Body of pancreas (tissue), 4 donors: ENCODE measurements at regions not wholly inside any gene's neighbourhood (a gene's known extent, or its start where the extent isn't known, plus 50 kb on each side); places are given as distances from the start of the nearest gene placed in this dataset.

Source experiments
- ATAC-seq: fragments of 150-250 bp; one replicate; pipeline ENCODE4 v1.9.1; 2016
- DNase-seq, 4 donors: peaks; one replicate each; pipeline ENCODE4 v3.0.0-alpha.2; 2019
- H3K27ac ChIP-seq, 4 donors: fragments of 200-600 bp; sonication (generic); 1 replicate in 3 of 4; 2 replicates in 1 of 4; pipeline versions ENCODE4 v1.5.1 to v1.6.1; 2016 to 2019; ENCODE audit warnings: mild to moderate bottlenecking in 1 of 4, mixed read lengths in 1 of 4, moderate library complexity in 1 of 4
- H3K27me3 ChIP-seq, 2 donors: fragments of 200-600 bp; sonication (generic); one replicate each; pipeline ENCODE4 v1.6.0; 2016; ENCODE audit warnings: mild to moderate bottlenecking in 1 of 2
- H3K36me3 ChIP-seq, 2 donors: fragments of 200-600 bp; sonication (generic); replicated peaks in 1 of 2; 2 replicates each; pipeline ENCODE4 v1.5.1; 2016; ENCODE audit warnings: low read depth in 2 of 2; ENCODE audit not compliant: insufficient read depth in 1 of 2
- H3K4me1 ChIP-seq: fragments of 200-600 bp; sonication (generic); one replicate; pipeline ENCODE4 v1.6.0; 2016
- H3K4me3 ChIP-seq, 2 donors: fragments of 200-600 bp; sonication (generic); 1 replicate in 1 of 2; 2 replicates in 1 of 2; pipeline ENCODE4 v1.5.1; 2016 to 2019
- H3K9me3 ChIP-seq, 3 donors: fragments of 200-600 bp; sonication (generic); 1 replicate in 2 of 3; 2 replicates in 1 of 3; pipeline ENCODE4 v1.5.1; 2016
- POLR2A ChIP-seq, 3 donors: fragments of 450-650 bp; IDR thresholded peaks; one replicate each; pipeline ENCODE4 v1.6.1; 2016; ENCODE audit warnings: antibody characterized with exemption in 3 of 3, mild to moderate bottlenecking in 2 of 3
- WGBS, 2 donors: methylation state at CpG; one replicate each; pipeline ENCODE4 v1.1.5; 2017; 5-methylcytosine and 5-hydroxymethylcytosine counted together
- intact Hi-C: fragments of 100-400 bp; cut with DNase I; formaldehyde crosslinking; loops from one replicate; pipeline ENCODE4 v1.15.1; 2023
- TF ChIP-seq, protein P1 (sequence below), 7 experiments: fragments of 450-650 bp in 4 of 7; fragments of 200-600 bp in 3 of 7; sonication (generic) in 3 of 7; IDR thresholded peaks; one replicate each; pipeline ENCODE4 v1.5.1; 2016 to 2019; ENCODE audit warnings: antibody characterized with exemption in 7 of 7

DNA sequence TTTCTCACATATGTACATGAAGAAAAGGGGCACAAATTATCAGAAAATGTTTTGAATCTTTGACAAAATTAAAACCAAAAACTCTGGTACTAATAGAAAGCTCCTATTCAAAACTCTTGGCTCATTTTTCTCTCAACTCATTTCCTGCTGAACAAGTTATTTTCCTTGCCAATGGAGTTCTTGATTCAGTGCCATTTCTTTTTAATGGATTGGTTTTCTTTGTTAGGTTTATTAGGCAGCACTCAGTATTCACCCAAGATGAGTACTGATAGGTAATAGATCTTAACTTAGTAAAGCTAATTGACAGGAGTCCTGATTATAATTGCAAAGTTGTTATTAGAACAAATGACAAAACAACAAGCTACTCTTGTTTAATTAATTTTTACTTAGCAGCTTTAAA lies 279.4 kb upstream of the PDGFD start:
- Histone ChIP-seq H3K4me1 (peaks cover 6% of the 10 kb centered on the region), H3K27me3 (no peaks in the 10 kb centered on the region), H3K36me3 (no peaks in the 10 kb centered on the region), H3K27ac (peak overlapping the region in 1 of 4 donors; percentile 41), H3K4me3 (no peak overlapping the region), H3K9me3 (no peaks in the 10 kb centered on the region)
- ATAC-seq (peak; percentile 64), DNase-seq (no peak)
- TF ChIP-seq, protein P1, sequence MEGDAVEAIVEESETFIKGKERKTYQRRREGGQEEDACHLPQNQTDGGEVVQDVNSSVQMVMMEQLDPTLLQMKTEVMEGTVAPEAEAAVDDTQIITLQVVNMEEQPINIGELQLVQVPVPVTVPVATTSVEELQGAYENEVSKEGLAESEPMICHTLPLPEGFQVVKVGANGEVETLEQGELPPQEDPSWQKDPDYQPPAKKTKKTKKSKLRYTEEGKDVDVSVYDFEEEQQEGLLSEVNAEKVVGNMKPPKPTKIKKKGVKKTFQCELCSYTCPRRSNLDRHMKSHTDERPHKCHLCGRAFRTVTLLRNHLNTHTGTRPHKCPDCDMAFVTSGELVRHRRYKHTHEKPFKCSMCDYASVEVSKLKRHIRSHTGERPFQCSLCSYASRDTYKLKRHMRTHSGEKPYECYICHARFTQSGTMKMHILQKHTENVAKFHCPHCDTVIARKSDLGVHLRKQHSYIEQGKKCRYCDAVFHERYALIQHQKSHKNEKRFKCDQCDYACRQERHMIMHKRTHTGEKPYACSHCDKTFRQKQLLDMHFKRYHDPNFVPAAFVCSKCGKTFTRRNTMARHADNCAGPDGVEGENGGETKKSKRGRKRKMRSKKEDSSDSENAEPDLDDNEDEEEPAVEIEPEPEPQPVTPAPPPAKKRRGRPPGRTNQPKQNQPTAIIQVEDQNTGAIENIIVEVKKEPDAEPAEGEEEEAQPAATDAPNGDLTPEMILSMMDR (IDR thresholded peaks at IDR 0.05): no peak
- TF ChIP-seq POLR2A (IDR thresholded peaks at IDR 0.05): no peak
- intact Hi-C loops: no loop called here

DNA sequence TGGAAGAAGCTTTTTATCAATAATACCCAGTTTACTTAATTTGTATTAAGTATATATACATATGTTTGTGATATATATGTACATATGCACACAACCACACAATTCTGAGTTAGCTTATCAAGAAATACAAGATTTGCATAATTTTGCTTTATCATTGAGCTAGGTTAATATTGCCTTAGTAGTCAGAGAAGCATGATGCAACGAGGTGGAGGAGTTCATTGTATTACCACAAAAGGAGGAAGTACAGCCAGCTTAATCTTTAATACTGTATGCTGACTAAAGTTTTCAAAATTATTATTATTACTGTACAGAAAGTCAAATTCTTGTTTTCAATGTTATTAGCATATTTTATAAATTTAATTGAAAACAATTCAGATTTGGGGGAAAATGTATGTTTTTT lies 278.4 kb upstream of the PDGFD start:
- no peak for TF ChIP-seq POLR2A (IDR thresholded peaks at IDR 0.05)
- TF ChIP-seq, protein P1 (IDR thresholded peaks at IDR 0.05): no peak
- 28 to 36% methylated on average over 1 of the region's 1 CpG for WGBS, 2 donors
- no peak for DNase-seq
- H3K36me3 ChIP-seq: no peaks in the 10 kb centered on the region
- H3K27ac ChIP-seq: no peak overlapping the region
- peak; percentile 64 for ATAC-seq
- peaks cover 6% of the 10 kb centered on the region for H3K4me1 ChIP-seq
- intact Hi-C loops: no loop called here
- H3K9me3 ChIP-seq: no peaks in the 10 kb centered on the region
- no peaks in the 10 kb centered on the region for H3K27me3 ChIP-seq
- H3K4me3 ChIP-seq: no peak overlapping the region

DNA sequence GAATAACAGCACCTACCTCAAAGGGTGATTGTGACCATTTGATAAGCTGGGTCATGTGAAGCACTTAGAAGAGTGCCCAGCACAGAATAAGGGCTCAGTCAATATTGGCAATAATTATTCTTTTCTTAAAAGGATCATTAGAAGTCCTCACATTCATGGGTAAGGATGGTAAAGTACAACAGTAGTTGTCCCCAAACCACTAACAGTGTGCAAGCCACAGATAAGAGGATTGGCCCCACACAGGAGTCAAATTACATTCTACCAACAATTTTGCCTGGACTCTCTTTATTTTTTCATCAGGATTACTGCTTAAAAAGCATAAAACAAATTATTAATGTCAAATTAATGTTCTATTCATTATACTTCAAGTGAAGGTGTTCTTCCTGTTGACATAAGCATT lies 271.5 kb upstream of the PDGFD start:
- H3K27ac ChIP-seq: no peak overlapping the region
- ATAC-seq (no peak), DNase-seq (no peak)
- no peaks in the 10 kb centered on the region for H3K9me3 ChIP-seq
- intact Hi-C loops: no loop called here
- no peaks in the 10 kb centered on the region for H3K36me3 ChIP-seq
- no peaks in the 10 kb centered on the region for H3K27me3 ChIP-seq
- TF ChIP-seq POLR2A (IDR thresholded peaks at IDR 0.05): no peak
- TF ChIP-seq, protein P1 (IDR thresholded peaks at IDR 0.05): no peak
- no peaks in the 10 kb centered on the region for H3K4me1 ChIP-seq
- no peak overlapping the region for H3K4me3 ChIP-seq

DNA sequence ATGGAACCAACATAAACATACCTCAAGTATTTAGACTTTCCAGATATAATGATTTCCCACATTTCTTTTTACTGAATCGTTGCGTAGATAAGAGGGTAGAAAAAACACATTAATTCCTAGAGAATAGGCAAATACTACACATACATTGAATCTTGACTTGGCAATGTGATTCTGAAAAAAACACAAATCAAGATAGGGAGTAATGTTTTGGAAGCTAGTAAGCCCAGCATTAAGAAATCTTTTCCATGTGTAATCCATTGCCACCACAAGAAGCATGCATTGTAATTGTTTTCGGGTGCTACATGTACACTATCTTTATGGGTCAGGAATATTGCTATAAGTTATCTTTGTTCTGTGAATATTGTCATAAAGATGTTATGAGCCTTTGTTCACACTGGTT lies 269.8 kb upstream of the PDGFD start:
- no peaks in the 10 kb centered on the region for H3K4me1 ChIP-seq
- no peaks in the 10 kb centered on the region for H3K27me3 ChIP-seq
- no peak for DNase-seq
- no peaks in the 10 kb centered on the region for H3K9me3 ChIP-seq
- H3K4me3 ChIP-seq: no peak overlapping the region
- 68 to 71% methylated on average over 3 of the region's 3 CpGs for WGBS, 2 donors
- intact Hi-C loops: no loop called here
- H3K36me3 ChIP-seq: no peaks in the 10 kb centered on the region
- ATAC-seq: no peak
- H3K27ac ChIP-seq: no peak overlapping the region
- no peak for TF ChIP-seq POLR2A (IDR thresholded peaks at IDR 0.05)
- TF ChIP-seq, protein P1 (IDR thresholded peaks at IDR 0.05): no peak

DNA sequence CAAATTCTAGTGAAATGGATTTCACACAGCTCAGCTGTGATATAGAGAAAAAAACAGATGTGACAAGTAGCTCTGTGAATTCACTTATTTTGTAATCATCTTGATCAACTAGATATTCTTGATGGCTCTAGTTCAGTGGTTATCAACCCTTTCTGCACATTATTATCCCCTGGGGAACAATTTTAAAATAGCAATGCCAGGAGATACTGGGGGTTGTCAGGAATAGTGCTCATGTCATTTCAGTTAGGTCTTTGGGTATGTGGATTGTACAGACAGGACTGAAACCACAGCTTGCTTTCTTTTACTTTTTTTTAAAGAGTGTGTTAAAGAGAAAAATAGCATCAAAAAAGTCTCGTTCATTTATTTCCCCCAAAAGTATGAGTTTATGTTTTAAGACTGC lies 269.0 kb upstream of the PDGFD start:
- intact Hi-C loops: no loop called here
- 84 to 87% methylated on average over 1 of the region's 1 CpG for WGBS, 2 donors
- TF ChIP-seq, protein P1 (IDR thresholded peaks at IDR 0.05): no peak
- no peak for TF ChIP-seq POLR2A (IDR thresholded peaks at IDR 0.05)

More for the DNA sequence above, 269.0 kb upstream of the PDGFD start:
- Histone ChIP-seq H3K9me3 (no peaks in the 10 kb centered on the region), H3K4me1 (no peaks in the 10 kb centered on the region), H3K27me3 (no peaks in the 10 kb centered on the region), H3K36me3 (no peaks in the 10 kb centered on the region), H3K4me3 (no peak overlapping the region), H3K27ac (no peak overlapping the region)
- DNase-seq (no peak), ATAC-seq (no peak)
